ENCODE measurements at regions not wholly inside any gene's neighbourhood (a gene's known extent, or its start where the extent isn't known, plus 50 kb on each side); places are given as distances from the start of the nearest gene placed in this dataset.

DNA sequence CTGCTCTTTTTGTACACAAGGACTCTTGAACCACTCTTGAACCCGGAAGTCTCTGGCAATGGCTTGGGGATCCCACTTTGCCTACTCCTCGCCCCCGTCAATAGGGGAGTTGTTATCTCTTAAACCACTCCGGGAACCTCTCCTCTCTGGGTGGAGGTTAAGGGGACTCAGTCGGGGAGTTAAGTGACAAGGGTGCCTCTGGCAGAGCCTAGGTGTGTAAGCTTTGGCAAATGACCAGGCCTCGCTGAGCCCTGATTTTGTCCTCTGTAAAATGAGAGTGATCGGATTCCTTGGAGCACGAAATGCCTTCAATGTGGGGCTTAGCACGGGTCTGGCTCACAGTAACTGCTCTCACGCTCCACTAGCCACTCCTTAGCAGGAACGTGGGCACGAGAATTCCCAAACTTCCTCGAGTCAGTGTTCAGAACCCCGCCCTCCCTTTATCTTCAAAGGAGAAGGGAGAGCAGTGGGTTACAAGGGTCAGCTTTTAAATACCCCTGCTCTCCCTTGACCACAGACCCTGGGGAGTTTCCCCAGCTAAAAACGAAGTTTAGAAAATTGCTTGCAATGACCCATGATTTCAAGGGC lies 193.3 kb downstream of the KATNAL1 start:
- peaks cover 15% of the 10 kb centered on the region for H3K27me3 Mint-ChIP-seq (ENCODE audit: low read depth)
- H3K4me3 Mint-ChIP-seq, result peak overlapping the region; percentile 72
- peak overlapping the region; percentile 66 for H3K27ac Mint-ChIP-seq
- H3K4me1 Mint-ChIP-seq, result peaks cover 44% of the 10 kb centered on the region
- TF ChIP-seq, protein P1, sequence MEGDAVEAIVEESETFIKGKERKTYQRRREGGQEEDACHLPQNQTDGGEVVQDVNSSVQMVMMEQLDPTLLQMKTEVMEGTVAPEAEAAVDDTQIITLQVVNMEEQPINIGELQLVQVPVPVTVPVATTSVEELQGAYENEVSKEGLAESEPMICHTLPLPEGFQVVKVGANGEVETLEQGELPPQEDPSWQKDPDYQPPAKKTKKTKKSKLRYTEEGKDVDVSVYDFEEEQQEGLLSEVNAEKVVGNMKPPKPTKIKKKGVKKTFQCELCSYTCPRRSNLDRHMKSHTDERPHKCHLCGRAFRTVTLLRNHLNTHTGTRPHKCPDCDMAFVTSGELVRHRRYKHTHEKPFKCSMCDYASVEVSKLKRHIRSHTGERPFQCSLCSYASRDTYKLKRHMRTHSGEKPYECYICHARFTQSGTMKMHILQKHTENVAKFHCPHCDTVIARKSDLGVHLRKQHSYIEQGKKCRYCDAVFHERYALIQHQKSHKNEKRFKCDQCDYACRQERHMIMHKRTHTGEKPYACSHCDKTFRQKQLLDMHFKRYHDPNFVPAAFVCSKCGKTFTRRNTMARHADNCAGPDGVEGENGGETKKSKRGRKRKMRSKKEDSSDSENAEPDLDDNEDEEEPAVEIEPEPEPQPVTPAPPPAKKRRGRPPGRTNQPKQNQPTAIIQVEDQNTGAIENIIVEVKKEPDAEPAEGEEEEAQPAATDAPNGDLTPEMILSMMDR (IDR thresholded peaks at IDR 0.05; ENCODE audit: unreplicated experiment), result no peak
- H3K9me3 Mint-ChIP-seq, result no peaks in the 10 kb centered on the region
- H3K36me3 Mint-ChIP-seq, result no peaks in the 10 kb centered on the region
- no peak for DNase-seq (ENCODE audit: low spot score in 2 of 2, unreplicated experiment in 2 of 2)

DNA sequence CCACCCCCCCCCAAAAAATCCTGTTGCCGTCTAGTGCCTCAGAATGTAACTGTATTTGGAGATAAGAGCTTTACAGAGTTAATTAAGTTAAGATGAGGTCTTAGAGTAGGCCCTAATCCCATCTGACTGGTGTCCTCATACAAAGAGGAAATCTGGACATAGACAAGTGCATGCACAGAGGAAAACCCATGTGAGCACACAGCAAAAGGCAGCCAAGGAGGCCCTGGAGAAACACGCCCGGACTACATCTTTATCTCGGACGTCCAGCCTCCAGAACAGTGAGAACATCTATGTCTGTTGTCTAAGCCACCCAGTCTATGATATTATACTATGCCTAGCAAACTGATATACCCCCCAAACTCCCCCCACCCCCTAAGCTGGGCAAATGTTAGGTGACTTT lies 193.8 kb downstream of the KATNAL1 start:
- Mint-ChIP-seq H3K27me3 (ENCODE audit: low read depth) (peaks cover 20% of the 10 kb centered on the region), H3K4me3 (peak overlapping the region; percentile 72), H3K4me1 (peaks cover 47% of the 10 kb centered on the region), H3K27ac (peak overlapping the region; percentile 61), H3K36me3 (no peaks in the 10 kb centered on the region), H3K9me3 (no peaks in the 10 kb centered on the region)
- no peak for DNase-seq (ENCODE audit: low spot score in 2 of 2, unreplicated experiment in 2 of 2)
- TF ChIP-seq, protein P1 (IDR thresholded peaks at IDR 0.05; ENCODE audit: unreplicated experiment), result no peak

DNA sequence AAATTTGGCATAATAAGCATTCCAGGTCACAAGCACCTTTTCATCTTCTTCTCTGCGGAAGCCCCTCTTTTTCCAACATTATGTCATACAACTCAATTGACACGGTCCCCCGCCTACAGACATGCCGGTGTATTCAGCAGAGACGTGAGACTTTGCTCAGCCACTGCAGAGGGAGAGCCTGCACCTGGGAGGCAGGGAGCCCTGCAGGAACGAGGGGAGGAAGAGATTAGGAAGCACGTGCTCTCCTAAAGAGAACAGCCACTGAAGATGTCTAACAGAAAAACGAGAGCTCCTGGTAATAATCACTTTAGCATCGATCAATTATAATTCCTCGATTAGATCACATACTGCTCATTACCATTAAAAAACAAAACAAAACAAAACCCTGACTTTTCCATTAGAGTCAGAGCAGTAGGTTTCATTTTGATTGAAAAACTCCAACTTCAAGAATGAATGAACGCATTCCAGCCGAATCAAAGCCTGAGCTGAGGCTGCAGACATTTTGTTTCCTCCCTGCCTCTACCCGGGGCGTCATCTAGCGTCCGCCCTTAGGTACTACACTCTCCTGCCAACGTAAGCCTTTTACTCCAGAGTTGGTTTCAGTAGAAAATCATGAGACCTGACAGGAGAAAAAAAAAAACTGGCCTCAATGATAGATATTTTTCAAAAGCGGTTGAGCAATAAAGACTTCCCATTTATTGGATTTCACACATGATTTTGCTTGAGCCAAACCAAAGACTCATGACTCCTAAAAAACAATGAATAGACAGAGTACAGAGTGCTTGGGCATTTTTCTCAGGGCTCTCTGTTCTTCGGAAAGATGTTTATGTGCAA lies 194.5 kb downstream of the KATNAL1 start:
- Mint-ChIP-seq H3K27ac (peak overlapping the region; percentile 61), H3K27me3 (ENCODE audit: low read depth) (peaks cover 25% of the 10 kb centered on the region), H3K36me3 (no peaks in the 10 kb centered on the region), H3K4me1 (peaks cover 45% of the 10 kb centered on the region), H3K4me3 (peak overlapping the region; percentile 72), H3K9me3 (no peaks in the 10 kb centered on the region)
- DNase-seq (ENCODE audit: low spot score in 2 of 2, unreplicated experiment in 2 of 2), result peak; percentile 57 to 88
- TF ChIP-seq, protein P1 (IDR thresholded peaks at IDR 0.05; ENCODE audit: unreplicated experiment), result peak; percentile 98

DNA sequence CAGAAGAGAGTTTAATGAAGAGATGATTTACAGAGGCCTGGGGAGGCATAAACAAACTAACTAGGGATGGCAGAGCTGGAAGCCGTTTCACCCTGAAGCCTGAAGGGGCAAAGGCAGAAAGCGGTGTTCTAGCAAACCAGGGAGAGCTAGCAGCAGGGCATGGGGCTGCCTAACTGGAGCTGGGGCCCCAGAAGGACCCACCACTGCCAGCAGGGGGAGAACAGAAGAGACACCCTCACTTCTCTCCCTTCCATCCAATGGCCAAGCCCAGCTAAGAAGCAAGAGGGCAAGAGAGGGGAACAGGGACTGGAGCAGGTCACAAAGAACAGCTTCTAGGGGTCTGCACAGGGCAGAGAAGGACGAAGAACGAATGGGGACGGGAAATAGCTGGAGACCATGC lies 195.5 kb downstream of the KATNAL1 start:
- no peaks in the 10 kb centered on the region for H3K9me3 Mint-ChIP-seq
- no peaks in the 10 kb centered on the region for H3K36me3 Mint-ChIP-seq
- TF ChIP-seq, protein P1 (IDR thresholded peaks at IDR 0.05; ENCODE audit: unreplicated experiment), result no peak
- DNase-seq (ENCODE audit: low spot score in 2 of 2, unreplicated experiment in 2 of 2), result no peak
- H3K4me3 Mint-ChIP-seq, result no peak overlapping the region
- peaks cover 30% of the 10 kb centered on the region for H3K27me3 Mint-ChIP-seq (ENCODE audit: low read depth)
- peak overlapping the region; percentile 30 for H3K27ac Mint-ChIP-seq
- H3K4me1 Mint-ChIP-seq, result peaks cover 45% of the 10 kb centered on the region

DNA sequence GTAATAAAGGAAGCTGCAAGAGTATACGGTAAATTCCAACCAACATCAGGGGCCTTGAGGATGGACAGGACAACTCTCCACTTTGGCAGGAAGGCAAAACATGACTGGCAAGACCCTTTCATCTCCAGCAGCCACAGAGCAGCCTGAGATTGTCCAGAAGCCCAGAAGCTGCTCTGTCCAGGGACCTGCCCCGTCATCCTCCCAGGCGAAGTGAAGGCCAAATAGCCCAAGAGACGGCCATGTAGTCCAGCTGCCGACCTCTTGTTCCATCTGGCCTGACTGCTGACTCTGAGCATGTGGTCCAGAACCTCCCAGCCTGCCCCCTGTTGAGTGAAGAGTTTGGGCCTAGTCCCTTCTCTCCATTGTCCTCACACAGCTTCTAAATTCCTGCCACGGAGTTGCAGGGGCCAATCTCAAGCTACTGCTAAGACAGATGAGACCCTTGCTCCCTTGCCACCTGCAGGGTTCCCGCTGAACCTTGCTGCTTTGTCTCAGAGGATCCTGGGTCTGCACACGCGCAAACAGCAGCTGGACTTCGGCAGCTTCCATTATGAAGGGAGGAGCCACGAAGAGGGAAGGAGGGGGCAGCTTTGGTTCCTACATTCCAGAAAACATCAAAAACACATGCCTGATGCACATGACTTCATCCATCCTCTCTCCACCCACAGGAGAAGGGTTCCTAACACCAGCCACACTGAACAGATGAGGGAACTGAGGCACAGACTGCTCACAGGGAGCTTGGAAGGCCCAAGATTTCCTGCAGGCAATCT lies 196.9 kb downstream of the KATNAL1 start:
- TF ChIP-seq, protein P1 (IDR thresholded peaks at IDR 0.05; ENCODE audit: unreplicated experiment), result no peak
- peaks cover 45% of the 10 kb centered on the region for H3K4me1 Mint-ChIP-seq
- H3K27me3 Mint-ChIP-seq (ENCODE audit: low read depth), result peaks cover 37% of the 10 kb centered on the region
- DNase-seq (ENCODE audit: low spot score in 2 of 2, unreplicated experiment in 2 of 2), result no peak
- no peaks in the 10 kb centered on the region for H3K36me3 Mint-ChIP-seq
- no peak overlapping the region for H3K27ac Mint-ChIP-seq
- H3K9me3 Mint-ChIP-seq, result no peaks in the 10 kb centered on the region
- H3K4me3 Mint-ChIP-seq, result no peak overlapping the region
